ENCODE measurements at regions not wholly inside any gene's neighbourhood (a gene's known extent, or its start where the extent isn't known, plus 50 kb on each side); places are given as distances from the start of the nearest gene placed in this dataset.

DNA sequence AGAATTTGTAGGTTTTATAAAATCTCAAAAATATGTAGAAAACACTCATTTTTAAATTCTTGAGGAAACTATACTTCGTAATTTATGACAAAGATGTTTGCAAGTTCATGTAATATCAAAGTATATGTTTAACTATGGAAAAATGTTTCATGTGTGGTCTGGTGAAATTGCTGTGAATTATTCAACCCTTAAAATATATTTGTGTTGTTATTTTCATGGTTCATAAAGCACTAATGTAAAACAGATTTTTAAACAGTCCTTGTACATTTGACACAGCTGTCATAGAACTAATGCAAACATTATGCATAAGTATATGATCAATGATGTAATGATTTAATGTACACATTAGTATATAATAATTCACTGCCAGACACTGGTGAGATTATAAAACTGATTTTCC, 83.1 kb upstream of the ARSJ start:
- CTCF ChIA-PET = no interaction called here

DNA sequence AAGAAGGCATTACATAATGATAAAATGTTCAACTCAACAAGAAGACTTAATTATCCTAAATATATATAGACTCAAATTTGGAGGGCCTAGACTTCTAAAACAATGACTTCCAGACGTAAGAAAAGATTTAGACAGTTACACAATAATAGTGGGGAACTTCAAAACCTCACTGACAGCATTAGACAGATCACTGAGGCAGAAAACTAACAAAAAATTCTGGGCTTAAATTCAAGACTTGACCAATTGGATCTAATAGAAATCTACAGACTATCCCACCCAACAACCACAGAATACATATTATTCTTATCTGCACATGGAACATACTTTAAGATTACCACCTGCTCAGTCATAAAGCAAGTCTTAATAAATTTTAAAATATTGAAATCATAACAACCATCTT, 93.3 kb upstream of the ARSJ start:
- ChIA-PET POLR2A (no interaction called here), CTCF (no interaction called here)
- DNase-seq = no peak
- Mint-ChIP-seq H3K9me3 (no peaks in the 10 kb centered on the region), H3K36me3 (ENCODE audit: low read depth) (peaks cover 2% of the 10 kb centered on the region), H3K4me3 (no peak overlapping the region), H3K27ac (no peak overlapping the region), H3K27me3 (peaks cover 5% of the 10 kb centered on the region), H3K4me1 (no peaks in the 10 kb centered on the region)

More for the DNA sequence above, 83.1 kb upstream of the ARSJ start:
- H3K36me3 Mint-ChIP-seq (ENCODE audit: low read depth) = no peaks in the 10 kb centered on the region
- H3K4me1 Mint-ChIP-seq = no peaks in the 10 kb centered on the region
- H3K4me3 Mint-ChIP-seq = no peak overlapping the region
- DNase-seq = no peak
- no peaks in the 10 kb centered on the region for H3K9me3 Mint-ChIP-seq
- no peaks in the 10 kb centered on the region for H3K27me3 Mint-ChIP-seq
- H3K27ac Mint-ChIP-seq = no peak overlapping the region
- POLR2A ChIA-PET = no interaction called here

DNA sequence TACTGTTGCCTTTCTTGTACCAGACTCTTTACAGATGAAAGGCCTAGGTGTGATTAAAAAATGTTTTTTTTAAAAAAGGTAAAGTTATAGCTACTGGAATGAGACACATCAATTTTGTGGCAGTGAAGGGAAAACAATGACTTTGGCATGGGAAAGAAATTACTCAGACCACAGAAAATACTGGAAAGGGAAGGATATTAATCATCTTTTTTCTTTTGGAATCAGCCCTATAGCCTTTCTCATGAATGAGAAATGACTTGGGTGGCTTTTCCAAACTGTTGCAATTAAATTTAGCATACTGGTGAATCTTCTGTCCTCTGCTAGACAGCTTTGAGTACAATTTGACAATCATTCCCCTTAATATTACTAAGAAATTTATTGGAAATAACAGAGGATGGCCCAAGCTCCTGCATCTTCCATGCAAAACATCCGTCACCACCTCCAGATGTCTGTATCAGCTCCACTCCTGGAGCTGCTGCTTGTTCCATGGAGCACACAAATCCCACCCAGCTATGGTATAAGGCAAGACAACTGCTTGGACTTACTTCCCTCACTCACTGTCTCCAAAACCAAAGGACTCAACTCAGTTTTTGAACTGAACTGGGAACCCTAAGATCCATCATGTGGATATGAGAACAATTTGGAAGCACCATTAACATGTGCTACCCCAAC, 97.6 kb upstream of the ARSJ start:
- no peak for DNase-seq
- ChIA-PET CTCF (no interaction called here), POLR2A (no interaction called here)
- no peak overlapping the region for H3K4me3 Mint-ChIP-seq
- H3K4me1 Mint-ChIP-seq = no peaks in the 10 kb centered on the region
- peaks cover 3% of the 10 kb centered on the region for H3K9me3 Mint-ChIP-seq
- peaks cover 5% of the 10 kb centered on the region for H3K27me3 Mint-ChIP-seq
- peaks cover 2% of the 10 kb centered on the region for H3K36me3 Mint-ChIP-seq (ENCODE audit: low read depth)
- no peak overlapping the region for H3K27ac Mint-ChIP-seq

DNA sequence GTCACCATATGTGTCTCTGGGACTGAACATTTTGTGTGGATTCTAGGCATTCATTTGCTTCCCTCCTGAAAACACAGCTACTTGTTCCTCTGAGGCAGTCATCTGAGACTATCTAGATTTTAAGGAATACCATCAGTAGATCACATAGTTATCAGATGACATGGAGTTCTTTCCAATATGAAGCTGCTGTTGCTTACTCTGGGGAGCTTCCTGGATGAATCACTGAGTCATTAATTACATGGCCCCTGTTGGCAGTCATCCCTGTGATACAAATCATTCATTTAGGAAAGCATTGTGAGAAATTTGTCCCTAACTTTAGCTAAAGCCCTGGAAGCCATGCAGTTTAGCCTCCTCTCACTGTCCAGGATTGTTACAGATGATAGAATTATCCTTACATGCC, 98.2 kb upstream of the ARSJ start:
- DNase-seq = no peak
- Mint-ChIP-seq H3K9me3 (peaks cover 3% of the 10 kb centered on the region), H3K27ac (no peak overlapping the region), H3K4me1 (no peaks in the 10 kb centered on the region), H3K27me3 (peaks cover 5% of the 10 kb centered on the region), H3K36me3 (ENCODE audit: low read depth) (peaks cover 2% of the 10 kb centered on the region), H3K4me3 (no peak overlapping the region)
- ChIA-PET POLR2A (no interaction called here), CTCF (no interaction called here)

- DNase-seq = no peak
- CTCF ChIA-PET = no interaction called here
- Mint-ChIP-seq H3K4me3 (no peak overlapping the region), H3K4me1 (no peaks in the 10 kb centered on the region), H3K27ac (no peak overlapping the region), H3K27me3 (peaks cover 2% of the 10 kb centered on the region), H3K9me3 (peaks cover 3% of the 10 kb centered on the region), H3K36me3 (ENCODE audit: low read depth) (peaks cover 2% of the 10 kb centered on the region)
- POLR2A ChIA-PET = no interaction called here
These were observed 99.2 kb upstream of the ARSJ start for GRCh38 chr4:114078636-114079035.

GRCh38 chr4:114081783-114082182, 102.3 kb upstream of the ARSJ start:
- no peaks in the 10 kb centered on the region for H3K27me3 Mint-ChIP-seq
- no peak overlapping the region for H3K4me3 Mint-ChIP-seq
- DNase-seq = no peak
- ChIA-PET CTCF (interaction anchor here (0.6 to 1.3 kb wide), 2 partner anchors 10 to 128 kb away, joined by 3 to 5 read pairs; no protein-coding TSS in a partner anchor), POLR2A (no interaction called here)
- H3K36me3 Mint-ChIP-seq (ENCODE audit: low read depth) = no peaks in the 10 kb centered on the region
- H3K9me3 Mint-ChIP-seq = peaks cover 3% of the 10 kb centered on the region
- no peak overlapping the region for H3K27ac Mint-ChIP-seq
- H3K4me1 Mint-ChIP-seq = no peaks in the 10 kb centered on the region

GRCh38 chr4:114082348-114082747, 102.9 kb upstream of the ARSJ start:
- Mint-ChIP-seq H3K4me1 (no peaks in the 10 kb centered on the region), H3K4me3 (no peak overlapping the region), H3K27ac (no peak overlapping the region), H3K36me3 (ENCODE audit: low read depth) (no peaks in the 10 kb centered on the region), H3K27me3 (no peaks in the 10 kb centered on the region), H3K9me3 (peaks cover 3% of the 10 kb centered on the region)
- ChIA-PET POLR2A (no interaction called here), CTCF (interaction anchor here (1.3 kb wide), 1 partner anchor 11 kb away, joined by 5 read pairs; no protein-coding TSS in a partner anchor)
- DNase-seq = no peak

DNA sequence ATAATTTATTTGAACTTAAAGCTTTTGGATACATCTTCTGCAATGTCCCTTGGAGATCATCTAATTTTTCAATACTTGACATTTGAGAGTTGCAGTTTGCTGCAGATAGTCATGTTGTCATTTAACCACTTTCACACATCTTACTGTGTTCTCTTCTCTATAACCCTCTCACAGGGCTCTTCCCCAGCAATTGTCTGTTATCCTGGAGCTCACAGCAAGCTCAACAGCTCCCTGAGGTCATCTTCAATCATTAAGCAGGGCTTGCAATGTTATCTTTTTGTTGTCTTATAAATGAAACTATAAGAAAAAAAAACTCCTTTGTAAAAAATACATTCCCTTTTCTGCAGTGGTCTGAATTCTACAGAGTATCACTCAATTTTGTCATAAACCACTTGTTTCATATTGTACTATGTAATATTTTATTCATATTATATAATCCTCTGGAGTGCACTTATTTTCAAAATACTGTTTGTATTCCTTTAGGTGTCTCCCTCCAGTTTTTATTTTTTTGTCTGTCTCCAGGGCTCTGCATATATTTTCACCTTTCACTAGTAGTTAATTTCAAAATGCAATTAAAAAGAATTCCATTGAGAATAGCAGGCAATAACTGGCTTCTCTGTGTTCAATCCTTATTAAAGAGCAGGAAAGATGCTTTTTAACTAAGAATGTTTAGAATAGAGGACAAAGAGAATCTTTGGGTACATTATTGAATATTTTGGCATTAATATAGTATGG, 106.3 kb upstream of the ARSJ start:
- no peak for DNase-seq
- Mint-ChIP-seq H3K4me1 (no peaks in the 10 kb centered on the region), H3K9me3 (no peaks in the 10 kb centered on the region), H3K4me3 (no peak overlapping the region), H3K27me3 (peaks cover 4% of the 10 kb centered on the region), H3K36me3 (ENCODE audit: low read depth) (no peaks in the 10 kb centered on the region), H3K27ac (no peak overlapping the region)
- POLR2A ChIA-PET = no interaction called here
- CTCF ChIA-PET = no interaction called here

- no peak for DNase-seq
- H3K4me1 Mint-ChIP-seq = no peaks in the 10 kb centered on the region
- ChIA-PET CTCF (interaction anchor here (0.7 kb wide), 1 partner anchor 183 kb away, joined by 3 read pairs; no protein-coding TSS in a partner anchor), POLR2A (no interaction called here)
- H3K36me3 Mint-ChIP-seq (ENCODE audit: low read depth) = no peaks in the 10 kb centered on the region
- H3K4me3 Mint-ChIP-seq = no peak overlapping the region
- no peak overlapping the region for H3K27ac Mint-ChIP-seq
- peaks cover 4% of the 10 kb centered on the region for H3K27me3 Mint-ChIP-seq
- H3K9me3 Mint-ChIP-seq = no peaks in the 10 kb centered on the region
These were observed 108.3 kb upstream of the ARSJ start for GRCh38 chr4:114087596-114088230.

- POLR2A ChIA-PET = no interaction called here
- no peak for DNase-seq
- Mint-ChIP-seq H3K27me3 (peaks cover 4% of the 10 kb centered on the region), H3K9me3 (no peaks in the 10 kb centered on the region), H3K36me3 (ENCODE audit: low read depth) (no peaks in the 10 kb centered on the region), H3K27ac (no peak overlapping the region), H3K4me1 (no peaks in the 10 kb centered on the region), H3K4me3 (no peak overlapping the region)
- CTCF ChIA-PET = no interaction called here
These were observed 109.0 kb upstream of the ARSJ start for GRCh38 chr4:114088481-114088880.

DNA sequence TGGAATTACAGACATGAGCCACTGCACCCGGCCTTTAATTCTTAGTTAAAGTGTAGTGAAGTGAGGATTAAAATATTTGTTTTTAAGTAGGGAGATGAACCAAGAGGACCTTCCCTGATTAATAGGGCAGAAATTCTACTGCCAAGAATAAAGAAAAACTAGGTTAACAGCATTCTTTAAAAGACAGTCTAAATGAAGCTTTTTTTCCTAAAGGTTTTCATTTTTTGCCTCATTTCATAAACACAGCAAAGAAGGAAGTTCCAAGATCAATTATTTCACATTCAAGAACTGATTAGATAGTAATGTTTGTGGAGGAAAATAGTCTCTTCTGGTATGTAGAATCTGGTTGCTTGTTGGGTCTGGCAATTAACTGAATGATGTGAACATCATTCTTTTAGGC, 112.1 kb upstream of the ARSJ start:
- Mint-ChIP-seq H3K9me3 (no peaks in the 10 kb centered on the region), H3K4me1 (no peaks in the 10 kb centered on the region), H3K36me3 (ENCODE audit: low read depth) (no peaks in the 10 kb centered on the region), H3K27me3 (peaks cover 6% of the 10 kb centered on the region), H3K4me3 (no peak overlapping the region), H3K27ac (no peak overlapping the region)
- no peak for DNase-seq
- ChIA-PET CTCF (no interaction called here), POLR2A (no interaction called here)

GRCh38 chr4:114093221-114093715, 113.8 kb upstream of the ARSJ start:
- Mint-ChIP-seq H3K9me3 (no peaks in the 10 kb centered on the region), H3K4me1 (no peaks in the 10 kb centered on the region), H3K4me3 (no peak overlapping the region), H3K27me3 (peaks cover 4% of the 10 kb centered on the region), H3K27ac (no peak overlapping the region), H3K36me3 (ENCODE audit: low read depth) (no peaks in the 10 kb centered on the region)
- POLR2A ChIA-PET = no interaction called here
- CTCF ChIA-PET = no interaction called here
- DNase-seq = no peak

GRCh38 chr4:114100288-114101031, 121.0 kb upstream of the ARSJ start:
- no peaks in the 10 kb centered on the region for H3K4me1 Mint-ChIP-seq
- CTCF ChIA-PET = no interaction called here
- no peaks in the 10 kb centered on the region for H3K9me3 Mint-ChIP-seq
- H3K4me3 Mint-ChIP-seq = no peak overlapping the region
- no peaks in the 10 kb centered on the region for H3K36me3 Mint-ChIP-seq (ENCODE audit: low read depth)
- H3K27ac Mint-ChIP-seq = no peak overlapping the region
- no peak for DNase-seq
- H3K27me3 Mint-ChIP-seq = no peaks in the 10 kb centered on the region
- POLR2A ChIA-PET = no interaction called here

Measured in activated CD4-positive, alpha-beta T cell treated with anti-CD3 and anti-CD28 coated beads, Interleukin-2, amount 10 ng/mL, durations not matched to agents 7 days and 5 days (primary cell).